ENCODE measurements at regions not wholly inside any gene's neighbourhood (a gene's known extent, or its start where the extent isn't known, plus 50 kb on each side); places are given as distances from the start of the nearest gene placed in this dataset.

GRCh38 chr14:84584511-84584910, 945.4 kb upstream of the FLRT2 start:
- no peak for DNase-seq

DNA sequence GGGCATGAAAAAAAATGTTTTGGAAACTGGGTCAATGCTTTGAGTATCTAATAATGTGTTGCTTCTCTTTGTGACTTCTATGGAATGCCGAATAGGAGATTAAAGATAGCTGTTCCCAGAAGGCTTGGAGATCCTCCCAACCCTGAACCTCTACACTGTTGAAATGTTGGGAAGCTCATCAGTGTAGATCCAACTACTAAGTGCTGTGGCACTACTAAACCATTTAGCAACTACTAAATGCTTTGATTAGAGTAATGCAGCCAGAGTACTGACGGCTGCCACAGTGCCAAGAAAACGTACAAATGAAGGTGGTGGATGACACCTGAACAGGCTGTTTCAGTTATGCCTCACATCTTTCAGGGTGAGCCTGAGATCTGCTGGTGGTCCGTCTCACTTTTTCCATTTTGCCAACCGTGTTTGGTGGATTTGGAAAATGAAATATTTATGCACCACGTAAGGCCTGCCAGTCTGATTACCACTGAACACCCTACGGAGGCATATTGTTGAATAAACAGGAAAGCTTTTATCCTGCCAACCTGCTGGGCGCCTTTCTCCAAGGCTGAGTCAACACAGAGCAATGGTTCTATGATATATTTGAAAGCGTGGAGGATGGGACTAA, 938.0 kb upstream of the FLRT2 start:
- DNase-seq = no peak

- DNase-seq = no peak
These were observed 937.2 kb upstream of the FLRT2 start for GRCh38 chr14:84592770-84593169.

- DNase-seq = no peak
These were observed 919.9 kb upstream of the FLRT2 start for GRCh38 chr14:84610086-84610485.

DNA sequence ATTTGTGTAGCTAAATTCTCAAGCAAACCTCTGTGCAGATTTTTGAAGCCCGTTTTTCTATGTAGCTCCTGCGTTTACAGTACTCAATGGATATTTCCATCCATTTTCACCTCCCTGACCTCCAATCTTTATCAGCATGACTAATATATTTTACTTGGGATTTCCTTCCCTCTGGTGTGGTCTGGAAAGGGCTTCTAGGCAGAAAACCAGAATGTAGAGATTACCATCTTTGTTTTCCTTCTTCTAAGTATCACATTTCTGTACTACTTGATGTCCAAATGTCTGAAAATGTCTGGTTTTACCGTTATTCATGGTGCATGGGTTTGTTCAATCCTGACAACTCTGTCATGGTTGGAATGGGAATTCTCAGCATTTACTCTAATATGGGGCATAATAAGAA, 907.6 kb upstream of the FLRT2 start:
- no peak for DNase-seq

DNA sequence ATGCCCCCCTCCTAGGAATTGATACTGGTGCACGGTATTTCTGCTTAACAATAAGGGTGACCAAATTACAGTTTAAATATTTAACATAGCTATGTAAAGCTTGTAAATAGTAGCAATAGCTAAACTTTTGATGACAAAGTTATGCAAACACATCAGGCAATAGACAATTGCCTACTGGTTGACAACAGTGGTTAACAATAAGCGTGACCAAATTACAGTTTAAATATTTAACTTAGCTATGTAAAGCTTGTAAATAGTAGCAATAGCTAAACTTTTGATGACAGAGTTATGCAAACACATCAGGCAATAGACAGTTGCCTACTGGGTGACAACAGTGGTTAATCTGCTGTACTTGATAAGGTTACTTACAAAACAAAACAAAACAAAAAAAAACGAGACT, 886.5 kb upstream of the FLRT2 start:
- no peak for DNase-seq

DNA sequence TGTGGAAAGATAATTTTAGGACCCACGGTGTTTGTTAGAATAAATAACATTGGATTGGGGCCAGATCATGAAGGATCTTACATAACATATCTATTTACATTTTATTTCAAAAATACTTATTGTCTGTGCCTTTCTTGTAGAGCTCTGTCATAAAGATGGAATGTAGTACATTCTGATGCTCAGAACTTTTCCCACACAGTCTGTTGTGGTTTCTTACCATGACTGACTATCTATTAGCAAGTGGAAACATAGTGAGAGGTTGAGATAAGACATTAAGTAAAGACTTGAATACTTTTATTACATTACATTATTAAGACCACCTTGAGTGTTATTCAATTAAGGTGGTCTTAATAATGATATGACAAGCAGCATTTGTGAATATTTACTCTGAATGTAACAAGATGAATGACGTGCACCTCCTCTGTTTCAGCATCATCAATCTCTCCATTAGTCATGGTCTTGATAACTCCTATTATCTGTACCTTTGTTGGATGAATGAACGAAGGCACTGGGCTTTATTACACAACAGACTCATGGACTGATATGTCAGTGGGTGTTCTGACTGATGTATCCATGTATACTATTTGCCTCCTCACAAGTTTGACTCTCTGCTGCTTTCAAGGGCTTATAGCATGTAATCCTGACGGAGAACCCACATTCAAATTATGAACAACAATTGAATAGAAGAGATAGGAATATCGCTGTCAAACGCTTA, 883.0 kb upstream of the FLRT2 start:
- no peak for DNase-seq

- no peak for DNase-seq
These were observed 874.9 kb upstream of the FLRT2 start for GRCh38 chr14:84655014-84655413.

- no peak for DNase-seq
These were observed 872.0 kb upstream of the FLRT2 start for GRCh38 chr14:84657911-84658310.

DNA sequence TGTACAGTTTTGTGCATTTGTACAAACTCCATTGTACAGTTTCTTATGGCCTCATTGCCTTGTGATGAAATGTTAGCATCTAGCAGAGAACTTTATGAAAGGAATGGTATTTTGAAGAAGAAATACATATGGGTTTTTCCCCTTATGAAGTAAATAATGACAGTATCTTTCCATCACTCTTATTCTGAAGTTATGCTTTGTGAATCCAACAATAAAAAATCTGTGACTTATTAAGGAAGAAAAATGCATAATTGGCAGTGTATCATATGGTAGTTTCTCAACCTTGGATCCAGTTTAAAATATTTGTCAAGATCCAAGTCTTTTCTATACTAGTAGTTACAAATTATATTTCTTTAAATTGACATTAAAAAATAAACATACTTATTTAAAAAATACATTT, 859.1 kb upstream of the FLRT2 start:
- DNase-seq = no peak

DNA sequence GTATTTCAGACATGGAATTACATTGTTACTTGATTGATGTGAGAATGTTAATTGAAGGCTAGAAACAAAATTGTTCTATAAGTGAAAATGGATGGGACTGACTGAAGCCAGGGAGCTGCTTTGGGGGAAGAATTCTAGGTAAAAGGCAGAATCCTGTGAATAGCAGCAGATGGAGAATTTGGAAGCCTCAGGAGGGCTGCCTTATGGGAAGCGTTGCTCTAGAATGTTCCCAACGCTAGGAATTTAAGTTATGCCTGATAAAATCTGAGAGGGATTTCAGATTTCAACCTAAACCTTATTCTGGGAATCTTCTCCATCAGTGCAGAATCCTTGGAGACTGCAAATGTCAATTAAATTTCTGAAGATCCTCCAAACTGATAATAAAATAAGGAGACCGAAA, 858.2 kb upstream of the FLRT2 start:
- DNase-seq = no peak

DNA sequence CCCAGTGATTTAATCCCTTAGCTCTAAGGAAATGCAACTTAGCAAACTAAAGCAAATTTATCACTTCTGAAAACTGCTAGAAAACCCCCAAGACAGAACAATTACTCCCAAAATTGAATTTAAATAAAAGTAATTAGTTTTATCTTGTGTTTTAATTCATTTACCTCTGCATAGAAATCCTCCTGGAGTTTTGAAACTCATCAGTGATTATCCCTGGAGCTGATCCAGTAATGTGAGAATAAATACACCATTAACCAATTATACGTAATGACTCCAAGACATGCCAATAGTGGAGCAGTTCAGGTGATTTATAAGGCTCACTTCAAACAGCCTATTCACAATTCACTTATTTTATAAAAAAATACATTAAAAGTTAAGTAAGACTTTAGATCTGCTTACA, 855.3 kb upstream of the FLRT2 start:
- no peak for DNase-seq

DNA sequence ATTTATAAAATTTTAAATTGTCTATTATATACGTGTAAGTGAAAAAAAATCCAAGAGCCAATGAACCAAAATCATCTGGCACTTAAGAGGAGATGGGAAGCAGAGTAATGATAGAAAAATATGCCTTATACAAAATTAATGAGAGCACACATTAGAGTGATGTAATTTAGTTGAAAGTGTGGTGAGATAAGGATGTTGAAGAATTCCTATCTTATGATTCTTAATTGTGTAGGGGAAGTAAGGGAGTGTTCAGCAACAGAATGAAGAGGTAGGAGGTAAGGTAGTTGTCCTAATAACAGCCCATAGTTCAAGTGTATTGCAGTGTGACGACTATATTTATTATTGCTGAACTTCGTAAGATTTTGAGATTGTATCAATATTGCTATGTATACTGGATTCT, 843.4 kb upstream of the FLRT2 start:
- DNase-seq = no peak

DNA sequence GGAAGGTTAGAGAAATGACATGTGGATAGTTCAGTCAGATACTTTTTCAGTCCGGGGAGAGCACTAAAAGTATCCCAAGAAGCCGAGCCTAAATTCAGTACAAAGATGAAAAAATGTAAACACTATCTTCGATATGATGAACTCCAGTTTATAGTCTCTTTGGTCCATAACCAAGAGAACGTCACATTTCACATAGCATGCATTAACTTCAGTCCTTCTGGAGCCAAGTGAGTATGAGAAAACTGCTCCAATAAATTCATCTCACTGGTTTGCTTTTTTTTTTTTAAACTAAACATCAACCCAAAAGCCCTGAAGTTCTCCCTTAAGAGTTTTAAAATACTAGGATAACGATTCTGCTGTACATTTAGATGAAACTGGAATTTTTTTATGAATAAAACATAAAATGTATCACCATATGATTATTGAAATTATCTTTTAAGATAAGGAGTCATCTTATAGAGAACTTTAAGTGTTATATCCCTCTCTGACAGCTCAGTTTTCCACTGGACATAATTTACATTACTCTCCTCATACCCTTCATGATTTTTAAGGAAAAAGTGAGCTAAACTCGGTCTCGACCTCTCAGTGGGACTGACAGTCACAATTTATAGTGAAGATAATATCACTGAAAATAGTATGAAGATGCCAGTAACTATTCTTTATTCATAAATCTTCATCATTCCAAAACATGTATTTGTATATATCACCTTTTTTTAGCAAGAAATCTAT, 841.5 kb upstream of the FLRT2 start:
- DNase-seq = no peak

GRCh38 chr14:84694161-84694560, 835.8 kb upstream of the FLRT2 start:
- DNase-seq = no peak

- no peak for DNase-seq
These were observed 825.3 kb upstream of the FLRT2 start for GRCh38 chr14:84704601-84705000.

DNA sequence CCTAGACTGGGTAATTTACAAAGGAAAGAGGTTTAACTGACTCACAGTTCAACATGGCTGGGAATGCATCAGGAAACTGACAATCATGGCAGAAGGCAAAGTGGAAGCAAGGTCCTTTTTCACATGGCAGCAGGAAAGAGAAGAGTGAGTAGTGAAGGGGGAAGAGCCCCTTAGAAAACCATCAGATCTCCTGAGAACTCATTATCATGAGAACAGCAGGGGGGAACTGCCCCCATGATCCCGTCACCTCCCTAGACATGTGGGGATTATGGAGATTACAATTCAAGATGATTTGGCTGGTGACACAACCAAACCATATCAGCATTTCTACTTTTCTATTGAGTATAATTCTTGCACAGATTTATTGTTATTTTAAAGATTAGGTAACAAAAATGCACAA, 822.1 kb upstream of the FLRT2 start:
- no peak for DNase-seq

GRCh38 chr14:84708865-84709264, 821.1 kb upstream of the FLRT2 start:
- no peak for DNase-seq

GRCh38 chr14:84726471-84726870, 803.5 kb upstream of the FLRT2 start:
- no peak for DNase-seq

DNA sequence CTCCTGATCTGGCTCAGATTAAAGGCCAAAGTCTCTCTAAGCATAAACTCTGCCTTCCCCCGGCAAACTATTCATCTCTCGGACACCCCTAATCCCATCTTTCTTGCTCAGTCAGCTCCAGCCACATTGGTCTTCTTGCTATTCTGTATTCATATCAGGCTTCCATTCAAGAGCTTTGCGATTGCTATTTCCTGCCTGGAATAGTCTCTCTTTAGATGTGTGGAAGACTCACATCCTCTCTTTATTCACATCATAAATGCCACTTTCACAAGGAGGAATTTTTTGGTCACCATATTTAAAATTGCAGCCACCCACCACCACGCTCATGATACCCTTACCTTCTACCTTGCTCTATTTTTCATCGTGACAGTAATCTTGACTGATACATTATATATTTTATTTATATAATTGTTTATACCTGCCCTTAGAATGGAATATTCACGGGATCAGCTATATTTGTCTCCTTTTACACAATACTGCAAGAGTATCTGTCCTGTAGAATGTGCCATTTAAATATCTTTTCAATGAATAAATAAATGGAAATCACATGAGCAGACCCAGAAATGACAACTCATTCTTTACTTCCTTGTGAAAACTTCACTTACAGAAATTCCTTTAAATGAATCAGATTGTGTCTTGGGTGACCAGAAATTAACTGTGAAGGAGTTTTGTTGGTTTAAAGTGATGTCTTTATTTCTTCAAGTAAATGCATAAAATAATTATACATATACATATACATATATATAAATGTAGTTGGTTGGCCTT, 780.6 kb upstream of the FLRT2 start:
- no peak for DNase-seq

DNA sequence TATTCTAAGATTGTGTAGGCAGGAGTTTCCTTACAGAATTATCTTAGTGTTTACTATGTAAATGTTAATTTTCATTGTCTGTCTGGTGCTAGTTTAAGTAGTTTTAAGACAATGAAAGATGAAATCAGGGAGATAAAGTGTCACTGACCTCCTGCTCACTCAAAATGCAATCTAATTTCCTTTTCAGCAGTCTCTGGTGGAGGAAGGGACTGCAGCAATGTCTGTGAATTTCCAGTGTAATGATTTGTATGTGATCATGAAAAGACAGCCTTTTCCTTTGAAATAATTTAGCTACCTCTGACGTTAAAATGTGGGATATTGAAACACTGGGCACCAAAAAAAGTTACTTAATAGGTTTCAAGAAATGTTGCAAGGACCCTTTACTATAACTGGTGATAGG, 779.7 kb upstream of the FLRT2 start:
- no peak for DNase-seq

- no peak for DNase-seq
These were observed 779.0 kb upstream of the FLRT2 start for GRCh38 chr14:84750763-84751554.

DNA sequence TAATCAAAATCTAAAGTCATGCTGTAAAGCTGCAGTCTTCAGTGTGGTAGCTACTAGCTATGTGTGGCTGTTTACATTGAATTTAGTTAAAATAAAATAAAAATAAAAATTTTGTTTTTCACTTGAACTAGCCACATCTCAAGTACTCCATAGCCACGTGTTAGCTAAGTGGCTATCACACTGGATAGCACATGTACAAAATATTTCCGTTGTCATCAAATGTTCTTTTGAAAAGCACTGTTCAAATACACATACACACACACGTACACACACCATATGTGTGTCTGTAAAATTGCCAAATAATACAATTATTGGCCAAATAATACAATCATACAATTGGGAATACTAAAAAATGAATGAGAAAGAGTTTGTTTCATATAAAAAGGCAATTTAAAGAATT, 778.2 kb upstream of the FLRT2 start:
- no peak for DNase-seq

Measured in suppressor macrophage (primary cell).